HepG2 (cell line): ENCODE measurements at regions not wholly inside any gene's neighbourhood (a gene's known extent, or its start where the extent isn't known, plus 50 kb on each side); places are given as distances from the start of the nearest gene placed in this dataset.

Experiments used
- ATAC-seq: fragments of 200-7000 bp; cut with Tn5 transposase; 3 replicates; pipeline ENCODE4 v1.9.1; 2020; ENCODE audit warnings: mild to moderate bottlenecking, moderate library complexity
- BruUV-seq: library from RNA; stranded (reverse); fragments of 400-500 nt; replicated peaks from 2 replicates; lab custom pipeline; 2021; lab: Mats Ljungman, UMichigan
- CTCF ChIA-PET: fragments of 300-600 bp; formaldehyde crosslinking; extraction: SDS; loops from one replicate; lab custom pipeline; 2021; ENCODE audit warnings: low total read pairs, inconsistent platforms, low intra/inter-chr PET ratio; lab: Yijun Ruan, JAX
- POLR2A ChIA-PET: fragments of 350-600 bp; sonication (Branson Sonifier 250); formaldehyde crosslinking; loops from one replicate; lab custom pipeline; 2020; ENCODE audit warnings: antibody characterized with exemption, inconsistent platforms; lab: Yijun Ruan, JAX
- DNase-seq: peaks from one replicate; pipeline ENCODE4 v3.0.0-alpha.2; 2015; ENCODE audit warnings: low spot score
- FAIRE-seq: peaks from 3 replicates; lab custom pipeline; 2011; peaks lifted over from hg19 to GRCh38; lab: Jason Lieb, UNC
- H2AFZ ChIP-seq: one replicate; pipeline ENCODE4 v1.6.1; 2011; ENCODE audit warnings: low read length, inconsistent platforms
- H3K27ac ChIP-seq: fragments of 300-600 bp; 3 replicates; pipeline ENCODE4 v1.8.0; 2011; ENCODE audit warnings: mixed run types, mild to moderate bottlenecking, mixed read lengths, low read length, inconsistent platforms; ENCODE audit not compliant: insufficient read depth; ENCODE audit errors: extremely low read length
- H3K27me3 ChIP-seq, 2 experiments: fragments of 200-600 bp in 1 of 2; 2 replicates in 1 of 2; 3 replicates in 1 of 2; pipeline versions ENCODE4 v1.6.0 to v1.8.0; 2011; ENCODE audit warnings: low read length in 2 of 2, mild to moderate bottlenecking in 2 of 2, moderate library complexity in 2 of 2, inconsistent platforms in 1 of 2; ENCODE audit not compliant: insufficient read depth in 2 of 2, control insufficient read depth in 1 of 2
- H3K36me3 ChIP-seq, 2 experiments: fragments of 200-600 bp in 1 of 2; replicated peaks in 1 of 2; 2 replicates in 1 of 2; 3 replicates in 1 of 2; pipeline versions ENCODE4 v1.5.1 to v1.8.0; 2011; ENCODE audit warnings: low read length in 2 of 2, inconsistent platforms in 1 of 2; ENCODE audit not compliant: insufficient read depth in 2 of 2, control insufficient read depth in 1 of 2
- H3K4me1 ChIP-seq: 2 replicates; pipeline ENCODE4 v1.5.1; 2012; ENCODE audit warnings: low read length, inconsistent platforms; ENCODE audit not compliant: insufficient read depth
- H3K4me2 ChIP-seq: 2 replicates; pipeline ENCODE4 v1.6.0; 2011; ENCODE audit warnings: low read depth, low read length, inconsistent platforms
- H3K4me3 ChIP-seq, 3 experiments: fragments of 200-600 bp in 1 of 3; sonication (generic), shearing (Covaris generic) in 1 of 3; replicated peaks in 1 of 3; 2 replicates each; pipeline ENCODE4 v1.5.1; 2011 to 2016; ENCODE audit warnings: low read length in 3 of 3, inconsistent platforms in 2 of 3, low read depth in 2 of 3, mild to moderate bottlenecking in 2 of 3, control low read depth in 1 of 3, mixed read lengths in 1 of 3; ENCODE audit not compliant: insufficient read depth in 1 of 3
- H3K79me2 ChIP-seq: one replicate; pipeline ENCODE4 v1.6.1; 2011; ENCODE audit warnings: low read length, inconsistent platforms; ENCODE audit not compliant: insufficient read depth
- H3K9ac ChIP-seq: 2 replicates; pipeline ENCODE4 v1.6.0; 2011; ENCODE audit warnings: mild to moderate bottlenecking, low read depth, low read length, inconsistent platforms; ENCODE audit not compliant: insufficient read depth
- H3K9me3 ChIP-seq: 2 replicates; pipeline ENCODE4 v1.5.1; 2012; ENCODE audit warnings: mild to moderate bottlenecking, low read length
- H4K20me1 ChIP-seq: 2 replicates; pipeline ENCODE4 v1.6.0; 2011; ENCODE audit warnings: inconsistent platforms, mild to moderate bottlenecking, low read length, moderate library complexity; ENCODE audit not compliant: insufficient read depth
- AGO1 ChIP-seq: fragments of 200-400 bp; formaldehyde crosslinking; IDR thresholded peaks from 2 replicates; pipeline ENCODE4 v1.6.1; 2017; ENCODE audit warnings: mild to moderate bottlenecking, low read depth, low read length, moderate library complexity; ENCODE audit not compliant: poor library complexity, severe bottlenecking
- BCL6 ChIP-seq: IDR thresholded peaks from 2 replicates; pipeline ENCODE4 v1.6.1; 2016; ENCODE audit warnings: missing genetic modification reagents, missing compliant biosample characterization
- BRCA1 ChIP-seq: sonication (generic); formaldehyde crosslinking; IDR thresholded peaks from 2 replicates; pipeline ENCODE4 v1.4.0; 2020; ENCODE audit warnings: missing genetic modification reagents
- CBX5 ChIP-seq: sonication (generic); formaldehyde crosslinking; IDR thresholded peaks from 2 replicates; pipeline ENCODE4 v1.4.0; 2020; ENCODE audit warnings: missing genetic modification reagents, borderline replicate concordance
- MTA3 ChIP-seq: sonication (generic); formaldehyde crosslinking; IDR thresholded peaks from 2 replicates; pipeline ENCODE4 v1.4.0; 2020; ENCODE audit warnings: missing genetic modification reagents
- NFKBIZ ChIP-seq: IDR thresholded peaks from 2 replicates; pipeline ENCODE4 v1.6.1; 2018; ENCODE audit warnings: missing genetic modification reagents, missing compliant biosample characterization
- SIX1 ChIP-seq: sonication (generic); formaldehyde crosslinking; IDR thresholded peaks from 2 replicates; pipeline ENCODE4 v1.4.0; 2020; ENCODE audit warnings: missing genetic modification reagents, borderline replicate concordance
- SP140L ChIP-seq: sonication (generic); formaldehyde crosslinking; IDR thresholded peaks from 2 replicates; pipeline ENCODE4 v1.4.0; 2020; ENCODE audit warnings: missing genetic modification reagents, borderline replicate concordance
- ZMYM3 ChIP-seq: sonication (generic); formaldehyde crosslinking; IDR thresholded peaks from 2 replicates; pipeline ENCODE4 v1.5.1; 2020; ENCODE audit warnings: mild to moderate bottlenecking, missing genetic modification reagents
- ZNF451 ChIP-seq: sonication (generic); formaldehyde crosslinking; IDR thresholded peaks from 2 replicates; pipeline ENCODE4 v1.5.0; 2020; ENCODE audit warnings: mild to moderate bottlenecking, missing genetic modification reagents
- ZNF552 ChIP-seq: sonication (generic); formaldehyde crosslinking; IDR thresholded peaks from 2 replicates; pipeline ENCODE4 v1.9.0; 2022; ENCODE audit warnings: missing genetic modification reagents, mild to moderate bottlenecking, borderline replicate concordance
- ZNF569 ChIP-seq: sonication (generic); formaldehyde crosslinking; IDR thresholded peaks from 2 replicates; pipeline ENCODE4 v1.5.0; 2020; ENCODE audit warnings: mild to moderate bottlenecking, missing genetic modification reagents, moderate library complexity, borderline replicate concordance
- ZNF713 ChIP-seq: sonication (generic); formaldehyde crosslinking; IDR thresholded peaks from 2 replicates; pipeline ENCODE4 v1.4.0; 2020; ENCODE audit warnings: mild to moderate bottlenecking, missing genetic modification reagents
- ZNF780A ChIP-seq: sonication (generic); formaldehyde crosslinking; IDR thresholded peaks from 2 replicates; pipeline ENCODE4 v1.8.0; 2022; ENCODE audit warnings: mild to moderate bottlenecking, missing genetic modification reagents, moderate library complexity
- ZSCAN20 ChIP-seq: sonication (generic); formaldehyde crosslinking; IDR thresholded peaks from 2 replicates; pipeline ENCODE4 v1.4.0; 2020; ENCODE audit warnings: missing genetic modification reagents, mild to moderate bottlenecking, borderline replicate concordance
- WGBS: methylation state at CpG from one replicate; pipeline ENCODE4 v1.1.6; 2017; ENCODE audit warnings: low lambda C conversion rate; 5-methylcytosine and 5-hydroxymethylcytosine counted together
- in situ Hi-C: cut with HindIII; loops from 2 replicates; pipeline ENCODE4 v1.10.0; 2017; ENCODE audit warnings: low pct_unique_long_range_greater_than_20kb; ENCODE audit not compliant: extremely low pct_ligation_motif_present
- intact Hi-C: fragments of 100-400 bp; cut with micrococcal nuclease; formaldehyde crosslinking; loops from one replicate; pipeline ENCODE4 v1.10.0; 2022; ENCODE audit not compliant: unreplicated experiment
- TF ChIP-seq, protein P1 (sequence below): sonication (generic); formaldehyde crosslinking; IDR thresholded peaks from 2 replicates; pipeline ENCODE4 v1.5.0; 2020; ENCODE audit warnings: missing genetic modification reagents
- TF ChIP-seq, protein P2 (sequence below): sonication (generic); formaldehyde crosslinking; IDR thresholded peaks from 2 replicates; pipeline ENCODE4 v1.4.0; 2020; ENCODE audit warnings: missing genetic modification reagents
- TF ChIP-seq, protein P3 (sequence below): sonication (generic); formaldehyde crosslinking; IDR thresholded peaks from 2 replicates; pipeline ENCODE4 v1.8.1; 2023; ENCODE audit warnings: missing genetic modification reagents, inconsistent platforms, borderline replicate concordance
- TF ChIP-seq, protein P4 (sequence below): sonication (generic); formaldehyde crosslinking; IDR thresholded peaks from 2 replicates; pipeline ENCODE4 v1.9.0; 2021; ENCODE audit warnings: missing genetic modification reagents, borderline replicate concordance

DNA sequence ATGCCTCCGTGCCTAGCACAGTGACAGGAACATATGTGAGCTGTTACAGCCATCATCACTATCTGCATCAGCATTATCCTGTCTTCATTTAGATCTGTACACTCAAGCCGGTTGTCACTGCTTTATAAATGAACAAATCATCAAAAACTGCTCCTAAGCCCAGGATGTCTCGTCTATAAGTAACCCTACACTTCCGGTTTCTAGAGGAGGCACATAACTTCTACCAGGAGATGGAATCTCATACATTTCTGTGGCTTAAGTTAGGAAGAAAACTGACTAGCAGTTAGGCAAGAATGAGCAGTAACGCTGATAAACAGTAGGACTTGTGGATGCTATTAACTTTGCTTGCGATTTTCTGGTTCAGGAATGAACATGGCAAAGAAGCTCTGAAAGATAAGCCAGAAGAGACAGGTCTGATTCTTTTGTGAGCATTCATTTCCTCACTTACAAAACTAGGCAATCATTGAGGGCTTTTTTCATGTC lies 1199.2 kb downstream of the SORCS3 start:
- CTCF ChIA-PET, result no interaction called here
- 2% methylated on average over 6 of the region's 6 CpGs for WGBS

More for the DNA sequence above, 1199.2 kb downstream of the SORCS3 start:
- no peak overlapping the region for H3K27ac ChIP-seq
- H3K4me2 ChIP-seq, result no peak overlapping the region
- no peak overlapping the region for H2AFZ ChIP-seq
- no peak overlapping the region for H3K9ac ChIP-seq
- H3K79me2 ChIP-seq, result no peaks in the 10 kb centered on the region
- no peak overlapping the region for H3K4me3 ChIP-seq
- FAIRE-seq (no peak), ATAC-seq (no peak), DNase-seq (no peak)
- H4K20me1 ChIP-seq, result no peaks in the 10 kb centered on the region
- no peaks in the 10 kb centered on the region for H3K9me3 ChIP-seq
- intact Hi-C loops, result no loop called here
- no peaks in the 10 kb centered on the region for H3K27me3 ChIP-seq
- no peaks in the 10 kb centered on the region for H3K4me1 ChIP-seq
- no TSS peak for BruUV-seq
- TF ChIP-seq, protein P1, sequence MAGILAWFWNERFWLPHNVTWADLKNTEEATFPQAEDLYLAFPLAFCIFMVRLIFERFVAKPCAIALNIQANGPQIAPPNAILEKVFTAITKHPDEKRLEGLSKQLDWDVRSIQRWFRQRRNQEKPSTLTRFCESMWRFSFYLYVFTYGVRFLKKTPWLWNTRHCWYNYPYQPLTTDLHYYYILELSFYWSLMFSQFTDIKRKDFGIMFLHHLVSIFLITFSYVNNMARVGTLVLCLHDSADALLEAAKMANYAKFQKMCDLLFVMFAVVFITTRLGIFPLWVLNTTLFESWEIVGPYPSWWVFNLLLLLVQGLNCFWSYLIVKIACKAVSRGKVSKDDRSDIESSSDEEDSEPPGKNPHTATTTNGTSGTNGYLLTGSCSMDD (CRISPR knock-in tag), result no peak
- TF ChIP-seq MTA3 (CRISPR knock-in tag) (no peak), ZNF569 (no peak), ZSCAN20 (CRISPR knock-in tag) (no peak), BCL6 (CRISPR knock-in tag) (no peak), AGO1 (no peak), NFKBIZ (no peak), SP140L (no peak), ZNF451 (CRISPR knock-in tag) (no peak), ZNF780A (CRISPR knock-in tag) (no peak), ZNF552 (CRISPR knock-in tag) (no peak), BRCA1 (CRISPR knock-in tag) (no peak), SIX1 (CRISPR knock-in tag) (no peak), ZMYM3 (CRISPR knock-in tag) (no peak), ZNF713 (no peak), CBX5 (CRISPR knock-in tag) (no peak)
- TF ChIP-seq, protein P2, sequence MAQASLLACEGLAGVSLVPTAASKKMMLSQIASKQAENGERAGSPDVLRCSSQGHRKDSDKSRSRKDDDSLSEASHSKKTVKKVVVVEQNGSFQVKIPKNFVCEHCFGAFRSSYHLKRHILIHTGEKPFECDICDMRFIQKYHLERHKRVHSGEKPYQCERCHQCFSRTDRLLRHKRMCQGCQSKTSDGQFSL (CRISPR knock-in tag), result no peak
- TF ChIP-seq, protein P3, sequence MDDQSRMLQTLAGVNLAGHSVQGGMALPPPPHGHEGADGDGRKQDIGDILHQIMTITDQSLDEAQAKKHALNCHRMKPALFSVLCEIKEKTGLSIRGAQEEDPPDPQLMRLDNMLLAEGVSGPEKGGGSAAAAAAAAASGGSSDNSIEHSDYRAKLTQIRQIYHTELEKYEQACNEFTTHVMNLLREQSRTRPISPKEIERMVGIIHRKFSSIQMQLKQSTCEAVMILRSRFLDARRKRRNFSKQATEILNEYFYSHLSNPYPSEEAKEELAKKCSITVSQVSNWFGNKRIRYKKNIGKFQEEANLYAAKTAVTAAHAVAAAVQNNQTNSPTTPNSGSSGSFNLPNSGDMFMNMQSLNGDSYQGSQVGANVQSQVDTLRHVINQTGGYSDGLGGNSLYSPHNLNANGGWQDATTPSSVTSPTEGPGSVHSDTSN (CRISPR knock-in tag), result no peak
- TF ChIP-seq, protein P4, sequence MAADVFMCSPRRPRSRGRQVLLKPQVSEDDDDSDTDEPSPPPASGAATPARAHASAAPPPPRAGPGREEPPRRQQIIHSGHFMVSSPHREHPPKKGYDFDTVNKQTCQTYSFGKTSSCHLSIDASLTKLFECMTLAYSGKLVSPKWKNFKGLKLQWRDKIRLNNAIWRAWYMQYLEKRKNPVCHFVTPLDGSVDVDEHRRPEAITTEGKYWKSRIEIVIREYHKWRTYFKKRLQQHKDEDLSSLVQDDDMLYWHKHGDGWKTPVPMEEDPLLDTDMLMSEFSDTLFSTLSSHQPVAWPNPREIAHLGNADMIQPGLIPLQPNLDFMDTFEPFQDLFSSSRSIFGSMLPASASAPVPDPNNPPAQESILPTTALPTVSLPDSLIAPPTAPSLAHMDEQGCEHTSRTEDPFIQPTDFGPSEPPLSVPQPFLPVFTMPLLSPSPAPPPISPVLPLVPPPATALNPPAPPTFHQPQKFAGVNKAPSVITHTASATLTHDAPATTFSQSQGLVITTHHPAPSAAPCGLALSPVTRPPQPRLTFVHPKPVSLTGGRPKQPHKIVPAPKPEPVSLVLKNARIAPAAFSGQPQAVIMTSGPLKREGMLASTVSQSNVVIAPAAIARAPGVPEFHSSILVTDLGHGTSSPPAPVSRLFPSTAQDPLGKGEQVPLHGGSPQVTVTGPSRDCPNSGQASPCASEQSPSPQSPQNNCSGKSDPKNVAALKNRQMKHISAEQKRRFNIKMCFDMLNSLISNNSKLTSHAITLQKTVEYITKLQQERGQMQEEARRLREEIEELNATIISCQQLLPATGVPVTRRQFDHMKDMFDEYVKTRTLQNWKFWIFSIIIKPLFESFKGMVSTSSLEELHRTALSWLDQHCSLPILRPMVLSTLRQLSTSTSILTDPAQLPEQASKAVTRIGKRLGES, result no peak
- in situ Hi-C loops, result no loop called here
- POLR2A ChIA-PET, result no interaction called here
- no peaks in the 10 kb centered on the region for H3K36me3 ChIP-seq
